GM12878 (cell line): ENCODE measurements at regions not wholly inside any gene's neighbourhood (a gene's known extent, or its start where the extent isn't known, plus 50 kb on each side); places are given as distances from the start of the nearest gene placed in this dataset.

ENCODE experiments used
- BCLAF1 ChIP-seq: fragments of 450-650 bp; IDR thresholded peaks from 2 replicates; pipeline ENCODE4 v1.6.1; 2017; ENCODE audit warnings: antibody characterized with exemption, mild to moderate bottlenecking, moderate library complexity
- EP300 ChIP-seq, 2 experiments: fragments of 150-350 bp in 1 of 2; IDR thresholded peaks; 2 replicates each; pipeline ENCODE4 v1.6.1; 2011 to 2012; ENCODE audit warnings: low read depth in 2 of 2, low read length in 2 of 2, borderline replicate concordance in 1 of 2, improper control_type of control experiment in 1 of 2, inconsistent platforms in 1 of 2; ENCODE audit not compliant: control insufficient read depth in 1 of 2
- NR2F1 ChIP-seq: fragments of 450-650 bp; conservative IDR thresholded peaks from 2 replicates; pipeline ENCODE4 v1.6.1; 2017; ENCODE audit warnings: mild to moderate bottlenecking
- PML ChIP-seq: IDR thresholded peaks from 2 replicates; pipeline ENCODE4 v1.6.1; 2012; ENCODE audit warnings: low read length, inconsistent platforms
- RUNX3 ChIP-seq: IDR thresholded peaks from 2 replicates; pipeline ENCODE4 v1.6.1; 2012; ENCODE audit warnings: low read length, inconsistent platforms
- SRF ChIP-seq, 2 experiments: IDR thresholded peaks; 2 replicates each; pipeline ENCODE4 v1.6.1; 2011; ENCODE audit warnings: low read depth in 2 of 2, low read length in 2 of 2, mild to moderate bottlenecking in 1 of 2, moderate library complexity in 1 of 2
- YBX1 ChIP-seq: fragments of 450-650 bp; IDR thresholded peaks from 2 replicates; pipeline ENCODE4 v1.6.1; 2016; ENCODE audit warnings: antibody characterized with exemption
- ZNF217 ChIP-seq: fragments of 450-650 bp; IDR thresholded peaks from 2 replicates; pipeline ENCODE4 v1.6.1; 2017; ENCODE audit warnings: antibody characterized with exemption, mild to moderate bottlenecking
- ZNF687 ChIP-seq: fragments of 450-650 bp; IDR thresholded peaks from 2 replicates; pipeline ENCODE4 v1.6.1; 2017; ENCODE audit warnings: mild to moderate bottlenecking, moderate library complexity
- TF ChIP-seq, protein P1 (sequence below): fragments of 450-650 bp; IDR thresholded peaks from 2 replicates; pipeline ENCODE4 v1.6.1; 2014; ENCODE audit warnings: mild to moderate bottlenecking
- TF ChIP-seq, protein P2 (sequence below): IDR thresholded peaks from 2 replicates; pipeline ENCODE4 v1.6.1; 2011; ENCODE audit warnings: low read depth, mild to moderate bottlenecking, low read length, moderate library complexity, borderline replicate concordance; ENCODE audit errors: extremely low read depth
- TF ChIP-seq, protein P3 (sequence below): IDR thresholded peaks from 2 replicates; pipeline ENCODE4 v1.6.1; 2011; ENCODE audit warnings: low read depth, low read length, improper control_type of control experiment, borderline replicate concordance

GRCh38 chr3:72116226-72116625, 331.3 kb upstream of the PROK2 start (continued):
- TF ChIP-seq ZNF687: no peak
- TF ChIP-seq RUNX3: no peak
- no peak for TF ChIP-seq YBX1
- TF ChIP-seq NR2F1: no peak
- TF ChIP-seq PML: no peak
- TF ChIP-seq, protein P1, sequence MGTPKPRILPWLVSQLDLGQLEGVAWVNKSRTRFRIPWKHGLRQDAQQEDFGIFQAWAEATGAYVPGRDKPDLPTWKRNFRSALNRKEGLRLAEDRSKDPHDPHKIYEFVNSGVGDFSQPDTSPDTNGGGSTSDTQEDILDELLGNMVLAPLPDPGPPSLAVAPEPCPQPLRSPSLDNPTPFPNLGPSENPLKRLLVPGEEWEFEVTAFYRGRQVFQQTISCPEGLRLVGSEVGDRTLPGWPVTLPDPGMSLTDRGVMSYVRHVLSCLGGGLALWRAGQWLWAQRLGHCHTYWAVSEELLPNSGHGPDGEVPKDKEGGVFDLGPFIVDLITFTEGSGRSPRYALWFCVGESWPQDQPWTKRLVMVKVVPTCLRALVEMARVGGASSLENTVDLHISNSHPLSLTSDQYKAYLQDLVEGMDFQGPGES: no peak
- no peak for TF ChIP-seq BCLAF1
- TF ChIP-seq, protein P2, sequence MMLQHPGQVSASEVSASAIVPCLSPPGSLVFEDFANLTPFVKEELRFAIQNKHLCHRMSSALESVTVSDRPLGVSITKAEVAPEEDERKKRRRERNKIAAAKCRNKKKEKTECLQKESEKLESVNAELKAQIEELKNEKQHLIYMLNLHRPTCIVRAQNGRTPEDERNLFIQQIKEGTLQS: no peak
- TF ChIP-seq EP300 (IDR thresholded peaks at IDR 0.05; ENCODE audit: borderline replicate concordance in 1 of 2, control insufficient read depth in 1 of 2, low read depth in 2 of 2, low read length in 2 of 2): no peak
- TF ChIP-seq, protein P3, sequence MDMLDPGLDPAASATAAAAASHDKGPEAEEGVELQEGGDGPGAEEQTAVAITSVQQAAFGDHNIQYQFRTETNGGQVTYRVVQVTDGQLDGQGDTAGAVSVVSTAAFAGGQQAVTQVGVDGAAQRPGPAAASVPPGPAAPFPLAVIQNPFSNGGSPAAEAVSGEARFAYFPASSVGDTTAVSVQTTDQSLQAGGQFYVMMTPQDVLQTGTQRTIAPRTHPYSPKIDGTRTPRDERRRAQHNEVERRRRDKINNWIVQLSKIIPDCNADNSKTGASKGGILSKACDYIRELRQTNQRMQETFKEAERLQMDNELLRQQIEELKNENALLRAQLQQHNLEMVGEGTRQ: no peak
- no peak for TF ChIP-seq SRF (IDR thresholded peaks at IDR 0.05; ENCODE audit: low read depth in 2 of 2, low read length in 2 of 2)
- no peak for TF ChIP-seq ZNF217
- TF ChIP-seq, all 136 proteins: peak for 0
